Hepatocyte (in vitro differentiated cells): ENCODE measurements at regions not wholly inside any gene's neighbourhood (a gene's known extent, or its start where the extent isn't known, plus 50 kb on each side); places are given as distances from the start of the nearest gene placed in this dataset.

Source experiments
- DNase-seq: peaks from one replicate; pipeline ENCODE4 v3.0.0-alpha.2; 2016; ENCODE audit warnings: low spot score
- H2AFZ ChIP-seq: fragments of 200-600 bp; sonication (generic); 2 replicates; pipeline ENCODE4 v1.6.0; 2016; ENCODE audit warnings: antibody characterized with exemption, mild to moderate bottlenecking
- H3K27ac ChIP-seq: fragments of 200-600 bp; sonication (generic); 2 replicates; pipeline ENCODE4 v1.5.1; 2016; ENCODE audit warnings: mild to moderate bottlenecking
- H3K27me3 ChIP-seq: fragments of 200-600 bp; sonication (generic); 2 replicates; pipeline ENCODE4 v1.6.1; 2016
- H3K36me3 ChIP-seq: fragments of 200-600 bp; sonication (generic); replicated peaks from 2 replicates; pipeline ENCODE4 v1.5.1; 2016; ENCODE audit warnings: low read depth; ENCODE audit not compliant: insufficient read depth
- H3K4me1 ChIP-seq: fragments of 200-600 bp; sonication (generic); 2 replicates; pipeline ENCODE4 v1.5.1; 2016; ENCODE audit warnings: mild to moderate bottlenecking, moderate library complexity; ENCODE audit not compliant: insufficient read depth
- H3K4me2 ChIP-seq: fragments of 200-600 bp; sonication (generic); 2 replicates; pipeline ENCODE4 v1.6.0; 2016
- H3K4me3 ChIP-seq: fragments of 200-600 bp; sonication (generic); 2 replicates; pipeline ENCODE4 v1.5.1; 2016; ENCODE audit warnings: mild to moderate bottlenecking
- H3K79me2 ChIP-seq: fragments of 200-600 bp; sonication (generic); 2 replicates; pipeline ENCODE4 v1.6.0; 2017; ENCODE audit warnings: mild to moderate bottlenecking
- H3K9me2 ChIP-seq: fragments of 200-600 bp; sonication (generic); replicated peaks from 2 replicates; pipeline ENCODE4 v1.6.0; 2017; ENCODE audit warnings: mild to moderate bottlenecking; ENCODE audit not compliant: insufficient read depth
- H3K9me3 ChIP-seq: fragments of 200-600 bp; sonication (generic); 2 replicates; pipeline ENCODE4 v1.5.1; 2016; ENCODE audit warnings: low read depth, mild to moderate bottlenecking
- H4K20me1 ChIP-seq: fragments of 200-600 bp; sonication (generic); 2 replicates; pipeline ENCODE4 v1.6.0; 2016; ENCODE audit warnings: mild to moderate bottlenecking; ENCODE audit not compliant: insufficient read depth, poor library complexity, severe bottlenecking
- CTCF ChIP-seq: fragments of 200-600 bp; sonication (generic); IDR thresholded peaks from 2 replicates; pipeline ENCODE4 v1.5.1; 2016; ENCODE audit warnings: antibody characterized with exemption, mild to moderate bottlenecking; ENCODE audit not compliant: poor library complexity
- EZH2 ChIP-seq: fragments of 200-600 bp; sonication (generic); IDR thresholded peaks from 2 replicates; pipeline ENCODE4 v1.6.1; 2016; ENCODE audit warnings: antibody characterized with exemption, mild to moderate bottlenecking, borderline replicate concordance
- EZH2phosphoT487 ChIP-seq: fragments of 200-600 bp; sonication (generic); IDR thresholded peaks from one replicate; pipeline ENCODE4 v1.6.1; 2018; ENCODE audit warnings: antibody characterized with exemption, mild to moderate bottlenecking, low read depth, moderate library complexity; ENCODE audit not compliant: unreplicated experiment, severe bottlenecking
- WGBS: methylation state at CpG from one replicate; pipeline ENCODE4 v1.1.6; 2016; ENCODE audit warnings: low lambda C conversion rate; ENCODE audit errors: missing lambda C conversion rate; 5-methylcytosine and 5-hydroxymethylcytosine counted together

GRCh38 chr5:3393122-3393919 is 202.3 kb upstream of the IRX1 start:
- DNase-seq = no peak
- Histone ChIP-seq H3K27ac (no peak overlapping the region), H3K4me3 (no peak overlapping the region), H3K9me3 (no peaks in the 10 kb centered on the region), H3K4me2 (no peak overlapping the region), H3K36me3 (no peaks in the 10 kb centered on the region), H3K79me2 (no peaks in the 10 kb centered on the region), H4K20me1 (no peaks in the 10 kb centered on the region), H3K4me1 (no peaks in the 10 kb centered on the region), H3K27me3 (no peaks in the 10 kb centered on the region), H3K9me2 (no peaks in the 10 kb centered on the region), H2AFZ (no peak overlapping the region)
- WGBS = 91% methylated on average over 25 of the region's 27 CpGs
- no peak for TF ChIP-seq EZH2

GRCh38 chr5:3392306-3392939 is 203.2 kb upstream of the IRX1 start:
- no peaks in the 10 kb centered on the region for H3K9me2 ChIP-seq
- no peaks in the 10 kb centered on the region for H4K20me1 ChIP-seq
- H2AFZ ChIP-seq = no peak overlapping the region
- 100% methylated on average over 4 of the region's 6 CpGs for WGBS
- H3K4me2 ChIP-seq = no peak overlapping the region
- DNase-seq = peak; percentile 58
- H3K4me1 ChIP-seq = no peaks in the 10 kb centered on the region
- H3K9me3 ChIP-seq = no peaks in the 10 kb centered on the region
- no peaks in the 10 kb centered on the region for H3K79me2 ChIP-seq
- no peaks in the 10 kb centered on the region for H3K27me3 ChIP-seq
- TF ChIP-seq CTCF = no peak
- no peak for TF ChIP-seq EZH2phosphoT487
- TF ChIP-seq EZH2 = no peak
- no peak overlapping the region for H3K27ac ChIP-seq
- H3K36me3 ChIP-seq = no peaks in the 10 kb centered on the region
- no peak overlapping the region for H3K4me3 ChIP-seq

GRCh38 chr5:3391210-3391609 is 204.4 kb upstream of the IRX1 start:
- no peak overlapping the region for H3K4me2 ChIP-seq
- no peaks in the 10 kb centered on the region for H3K36me3 ChIP-seq
- 87% methylated on average over 7 of the region's 7 CpGs for WGBS
- H3K27me3 ChIP-seq = no peaks in the 10 kb centered on the region
- no peaks in the 10 kb centered on the region for H3K9me2 ChIP-seq
- H3K4me3 ChIP-seq = no peak overlapping the region
- no peak overlapping the region for H2AFZ ChIP-seq
- DNase-seq = no peak
- TF ChIP-seq EZH2 = no peak
- no peak for TF ChIP-seq CTCF
- no peaks in the 10 kb centered on the region for H3K9me3 ChIP-seq
- no peaks in the 10 kb centered on the region for H3K79me2 ChIP-seq
- H3K4me1 ChIP-seq = no peaks in the 10 kb centered on the region
- H3K27ac ChIP-seq = no peak overlapping the region
- H4K20me1 ChIP-seq = no peaks in the 10 kb centered on the region

- no peaks in the 10 kb centered on the region for H3K9me3 ChIP-seq
- no peak for DNase-seq
- H3K4me1 ChIP-seq = no peaks in the 10 kb centered on the region
- H3K4me3 ChIP-seq = no peak overlapping the region
- no peaks in the 10 kb centered on the region for H3K36me3 ChIP-seq
- H3K79me2 ChIP-seq = no peaks in the 10 kb centered on the region
- H3K4me2 ChIP-seq = no peak overlapping the region
- WGBS = 78% methylated on average over 11 of the region's 11 CpGs
- no peak overlapping the region for H3K27ac ChIP-seq
- H3K27me3 ChIP-seq = no peaks in the 10 kb centered on the region
- no peaks in the 10 kb centered on the region for H4K20me1 ChIP-seq
- no peak for TF ChIP-seq CTCF
- no peak for TF ChIP-seq EZH2
- no peak for TF ChIP-seq EZH2phosphoT487
- H3K9me2 ChIP-seq = no peaks in the 10 kb centered on the region
- no peak overlapping the region for H2AFZ ChIP-seq
Measured at GRCh38 chr5:3389471-3390026, 206.1 kb upstream of the IRX1 start.
